Mammary epithelial cell (primary cell): ENCODE measurements at regions not wholly inside any gene's neighbourhood (a gene's known extent, or its start where the extent isn't known, plus 50 kb on each side); places are given as distances from the start of the nearest gene placed in this dataset.

Experiments used
- CTCF ChIP-seq, 2 donors: IDR thresholded peaks in 1 of 2; conservative IDR thresholded peaks in 1 of 2; 2 replicates each; pipeline ENCODE4 v1.5.1; 2011 to 2012; ENCODE audit warnings: inconsistent platforms in 2 of 2, low read length in 2 of 2, mild to moderate bottlenecking in 2 of 2, control low read depth in 1 of 2, low read depth in 1 of 2; ENCODE audit not compliant: insufficient read depth in 1 of 2; ENCODE audit errors: extremely low read depth in 1 of 2
- EZH2 ChIP-seq: IDR thresholded peaks from 2 replicates; pipeline ENCODE4 v1.6.1; 2012; ENCODE audit warnings: low read length, inconsistent platforms, borderline replicate concordance

- TF ChIP-seq CTCF (conservative IDR thresholded peaks at IDR 0.05 in 1 of 2, IDR thresholded peaks at IDR 0.05 in 1 of 2; ENCODE audit: extremely low read depth in 1 of 2, insufficient read depth in 1 of 2, low read depth in 1 of 2, low read length in 2 of 2), result no peak
- no peak for TF ChIP-seq EZH2
Measured at GRCh38 chr9:21720758-21721157, 81.7 kb upstream of the MTAP start.
